ENCODE measurements at regions not wholly inside any gene's neighbourhood (a gene's known extent, or its start where the extent isn't known, plus 50 kb on each side); places are given as distances from the start of the nearest gene placed in this dataset.

DNA sequence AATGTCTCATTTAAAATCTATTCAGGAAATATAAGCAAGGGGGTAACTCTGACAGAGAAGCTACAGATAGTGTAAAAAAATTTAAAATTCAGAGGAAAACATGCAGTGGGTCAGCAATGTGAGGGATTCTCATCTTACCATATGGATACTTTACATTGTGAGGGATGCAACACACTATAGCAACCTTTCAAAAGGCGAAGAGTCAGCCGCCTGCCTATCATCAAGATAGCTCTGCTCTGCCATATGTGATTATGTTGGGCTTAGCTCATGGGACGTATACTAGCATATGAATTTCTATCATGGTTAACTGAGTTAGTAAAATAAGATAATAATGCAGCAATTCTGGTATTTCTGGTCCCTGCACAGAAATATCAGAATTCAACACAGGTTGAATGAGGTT, 130.9 kb downstream of the MAP3K7 start:
- Mint-ChIP-seq H3K4me3 (no peak overlapping the region), H3K27ac (no peak overlapping the region), H3K9me3 (ENCODE audit: insufficient read depth) (no peaks in the 10 kb centered on the region), H3K4me1 (no peaks in the 10 kb centered on the region), H3K27me3 (peaks cover 3% of the 10 kb centered on the region)
- Histone ChIP-seq H3K36me3 (replicated peaks in 1 of 2; ENCODE audit: control extremely low read depth in 1 of 2, control insufficient read depth in 1 of 2, extremely low read depth in 1 of 2, insufficient read depth in 2 of 2, low read length in 1 of 2) (no peaks in the 10 kb centered on the region), H3K27me3 (replicated peaks in 1 of 4; ENCODE audit: control extremely low read depth in 1 of 4, control insufficient read depth in 3 of 4, insufficient read depth in 4 of 4, low read length in 3 of 4) (peaks cover 0 to 4% (median 2%) of the 10 kb centered on the region in 4 experiments), H3K4me2 (replicated peaks; ENCODE audit: low read depth, low read length, poor library complexity, severe bottlenecking) (no peak overlapping the region), H4K20me1 (ENCODE audit: control insufficient read depth, insufficient read depth, low read length, poor library complexity, severe bottlenecking) (no peaks in the 10 kb centered on the region), H3K4me1 (ENCODE audit: control insufficient read depth in 2 of 2, insufficient read depth in 2 of 2, low read length in 2 of 2) (peaks cover 6 to 9% of the 10 kb centered on the region in 2 donors), H3K9ac (ENCODE audit: low read length) (no peak overlapping the region), H2AFZ (ENCODE audit: insufficient read depth, low read depth, low read length, poor library complexity, severe bottlenecking) (no peak overlapping the region), H3K4me3 (ENCODE audit: control extremely low read depth in 1 of 5, extremely low read depth in 1 of 5, insufficient read depth in 1 of 5, low read depth in 2 of 5, low read length in 4 of 5) (no peak overlapping the region), H3K9me3 (ENCODE audit: control extremely low read depth in 1 of 3, control insufficient read depth in 2 of 3, insufficient read depth in 1 of 3, low read length in 2 of 3) (peaks cover 0 to 5% (median 0%) of the 10 kb centered on the region in 3 donors), H3K27ac (ENCODE audit: low read length in 2 of 2) (no peak overlapping the region), H3K79me2 (ENCODE audit: control insufficient read depth, insufficient read depth, low read length) (no peaks in the 10 kb centered on the region)
- intact Hi-C loops (cut with micrococcal nuclease), result no loop called here
- no CpG with 5 or more reads among the region's 3 CpGs for WGBS (ENCODE audit: insufficient coverage)
- POLR2A ChIA-PET, result interaction anchor here (0.7 kb wide), 1 partner anchor 9 kb away, joined by 3 read pairs; no protein-coding TSS in a partner anchor
- DNase-seq (no peak), ATAC-seq (ENCODE audit: low read depth) (no peak)
- TF ChIP-seq, protein P1, sequence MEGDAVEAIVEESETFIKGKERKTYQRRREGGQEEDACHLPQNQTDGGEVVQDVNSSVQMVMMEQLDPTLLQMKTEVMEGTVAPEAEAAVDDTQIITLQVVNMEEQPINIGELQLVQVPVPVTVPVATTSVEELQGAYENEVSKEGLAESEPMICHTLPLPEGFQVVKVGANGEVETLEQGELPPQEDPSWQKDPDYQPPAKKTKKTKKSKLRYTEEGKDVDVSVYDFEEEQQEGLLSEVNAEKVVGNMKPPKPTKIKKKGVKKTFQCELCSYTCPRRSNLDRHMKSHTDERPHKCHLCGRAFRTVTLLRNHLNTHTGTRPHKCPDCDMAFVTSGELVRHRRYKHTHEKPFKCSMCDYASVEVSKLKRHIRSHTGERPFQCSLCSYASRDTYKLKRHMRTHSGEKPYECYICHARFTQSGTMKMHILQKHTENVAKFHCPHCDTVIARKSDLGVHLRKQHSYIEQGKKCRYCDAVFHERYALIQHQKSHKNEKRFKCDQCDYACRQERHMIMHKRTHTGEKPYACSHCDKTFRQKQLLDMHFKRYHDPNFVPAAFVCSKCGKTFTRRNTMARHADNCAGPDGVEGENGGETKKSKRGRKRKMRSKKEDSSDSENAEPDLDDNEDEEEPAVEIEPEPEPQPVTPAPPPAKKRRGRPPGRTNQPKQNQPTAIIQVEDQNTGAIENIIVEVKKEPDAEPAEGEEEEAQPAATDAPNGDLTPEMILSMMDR (IDR thresholded peaks at IDR 0.05), result no peak
- no peak for TF ChIP-seq EZH2 (IDR thresholded peaks at IDR 0.05; ENCODE audit: borderline replicate concordance, insufficient read depth, low read depth, low read length, poor library complexity, severe bottlenecking)
- CTCF ChIA-PET, result interaction anchor here (1.0 to 2.5 kb wide), 2 partner anchors 23 to 516 kb away, joined by 3 to 14 read pairs; no protein-coding TSS in a partner anchor

DNA sequence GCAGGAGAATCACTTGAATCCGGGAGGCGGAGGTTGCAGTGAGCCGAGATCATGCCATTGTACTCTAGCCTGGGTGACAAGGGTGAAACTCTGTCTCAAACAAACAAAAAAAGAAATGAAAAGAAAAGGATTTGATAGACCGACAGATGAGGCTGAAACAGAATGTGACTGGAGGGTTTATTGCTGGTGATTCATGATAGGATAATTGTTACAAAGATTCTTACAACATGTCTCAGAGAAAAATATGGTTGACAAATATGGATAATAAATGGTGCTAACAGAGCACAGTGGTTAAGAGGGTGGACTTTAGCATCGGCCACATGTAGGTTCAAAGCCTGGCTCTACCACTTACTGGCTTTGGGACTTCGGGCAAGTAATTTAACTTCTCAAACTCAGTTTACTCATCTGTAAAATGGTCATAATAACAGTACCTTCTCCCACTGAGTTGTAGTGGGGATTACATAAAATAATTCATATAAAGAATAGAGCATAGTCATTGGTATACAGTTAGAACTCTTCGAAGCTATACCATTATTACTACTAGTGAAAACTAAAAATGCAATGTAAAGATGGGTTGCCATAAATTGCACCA, 131.9 kb downstream of the MAP3K7 start:
- Histone ChIP-seq H3K27ac (ENCODE audit: low read length in 2 of 2) (no peak overlapping the region), H3K27me3 (replicated peaks in 1 of 4; ENCODE audit: control extremely low read depth in 1 of 4, control insufficient read depth in 3 of 4, insufficient read depth in 4 of 4, low read length in 3 of 4) (no peaks in the 10 kb centered on the region), H4K20me1 (ENCODE audit: control insufficient read depth, insufficient read depth, low read length, poor library complexity, severe bottlenecking) (no peaks in the 10 kb centered on the region), H2AFZ (ENCODE audit: insufficient read depth, low read depth, low read length, poor library complexity, severe bottlenecking) (no peak overlapping the region), H3K4me3 (ENCODE audit: control extremely low read depth in 1 of 5, extremely low read depth in 1 of 5, insufficient read depth in 1 of 5, low read depth in 2 of 5, low read length in 4 of 5) (no peak overlapping the region), H3K36me3 (replicated peaks in 1 of 2; ENCODE audit: control extremely low read depth in 1 of 2, control insufficient read depth in 1 of 2, extremely low read depth in 1 of 2, insufficient read depth in 2 of 2, low read length in 1 of 2) (no peaks in the 10 kb centered on the region), H3K79me2 (ENCODE audit: control insufficient read depth, insufficient read depth, low read length) (no peaks in the 10 kb centered on the region), H3K9me3 (ENCODE audit: control extremely low read depth in 1 of 3, control insufficient read depth in 2 of 3, insufficient read depth in 1 of 3, low read length in 2 of 3) (peaks cover 0 to 2% (median 0%) of the 10 kb centered on the region in 3 donors), H3K4me2 (replicated peaks; ENCODE audit: low read depth, low read length, poor library complexity, severe bottlenecking) (no peak overlapping the region), H3K4me1 (ENCODE audit: control insufficient read depth in 2 of 2, insufficient read depth in 2 of 2, low read length in 2 of 2) (peaks cover 6 to 9% of the 10 kb centered on the region in 2 donors), H3K9ac (ENCODE audit: low read length) (no peak overlapping the region)
- WGBS (ENCODE audit: insufficient coverage), result 100% methylated on average over 3 of the region's 7 CpGs
- intact Hi-C loops (cut with micrococcal nuclease), result no loop called here
- POLR2A ChIA-PET, result no interaction called here
- H3K9me3 Mint-ChIP-seq (ENCODE audit: insufficient read depth), result no peaks in the 10 kb centered on the region
- DNase-seq (no peak), ATAC-seq (ENCODE audit: low read depth) (no peak)
- no peaks in the 10 kb centered on the region for H3K4me1 Mint-ChIP-seq
- TF ChIP-seq EZH2 (IDR thresholded peaks at IDR 0.05; ENCODE audit: borderline replicate concordance, insufficient read depth, low read depth, low read length, poor library complexity, severe bottlenecking), result no peak
- TF ChIP-seq, protein P1 (IDR thresholded peaks at IDR 0.05), result no peak
- peaks cover 3% of the 10 kb centered on the region for H3K27me3 Mint-ChIP-seq
- H3K4me3 Mint-ChIP-seq, result no peak overlapping the region
- no peak overlapping the region for H3K27ac Mint-ChIP-seq
- CTCF ChIA-PET, result interaction anchor here (0.9 kb wide), 1 partner anchor 24 kb away, joined by 3 read pairs; no protein-coding TSS in a partner anchor

Data from B cell (primary cell).